ENCODE measurements at regions not wholly inside any gene's neighbourhood (a gene's known extent, or its start where the extent isn't known, plus 50 kb on each side); places are given as distances from the start of the nearest gene placed in this dataset.

DNA sequence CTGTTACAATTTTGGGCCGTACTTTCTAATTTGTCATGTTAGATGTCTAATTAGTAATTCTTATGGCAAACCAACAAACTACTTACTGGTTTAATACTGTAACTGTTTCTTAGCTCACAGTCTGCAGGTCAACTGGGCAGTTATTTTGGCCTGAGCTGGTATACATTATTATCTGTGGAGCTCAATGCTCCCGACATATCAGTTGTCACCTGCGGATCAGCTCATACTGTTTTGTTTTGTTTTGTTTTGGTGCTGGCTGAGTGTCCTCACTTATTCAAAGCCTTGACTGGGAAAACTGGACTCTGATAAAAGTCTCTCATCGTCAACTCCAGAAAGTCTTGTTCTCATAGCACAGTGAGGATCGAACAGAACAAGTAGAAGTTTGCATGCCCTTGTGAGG lies 1060.6 kb upstream of the CDH8 start:
- Histone ChIP-seq H3K27ac (no peak overlapping the region), H3K4me3 (no peak overlapping the region), H3K36me3 (no peaks in the 10 kb centered on the region), H4K20me1 (no peaks in the 10 kb centered on the region), H3K4me1 (no peaks in the 10 kb centered on the region), H3K27me3 (no peaks in the 10 kb centered on the region), H3K9ac (no peak overlapping the region), H3K9me3 (no peaks in the 10 kb centered on the region), H3K4me2 (no peak overlapping the region)
- TF ChIP-seq Cebpa-rat (IDR thresholded peaks at IDR 0.05) = no peak

DNA sequence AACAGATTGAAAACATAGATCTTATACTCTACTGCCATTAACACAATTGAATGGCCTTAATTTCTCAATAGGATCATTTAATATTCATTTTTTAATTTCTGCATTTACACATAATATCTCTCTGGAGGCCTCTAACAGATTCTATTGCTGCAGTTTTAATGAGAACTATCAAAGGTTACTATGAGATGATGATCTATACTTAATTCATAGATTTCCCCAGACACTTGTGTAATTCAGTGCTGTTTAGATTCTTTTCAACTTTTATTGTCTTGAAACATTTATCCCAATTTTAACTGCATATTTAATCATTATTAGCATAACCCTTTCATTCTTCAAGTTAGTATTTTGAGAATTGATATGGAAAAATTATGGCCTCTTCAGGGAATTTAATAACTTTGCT lies 1056.5 kb upstream of the CDH8 start:
- Histone ChIP-seq H3K36me3 (no peaks in the 10 kb centered on the region), H3K9ac (no peak overlapping the region), H3K9me3 (no peaks in the 10 kb centered on the region), H3K27ac (no peak overlapping the region), H3K27me3 (no peaks in the 10 kb centered on the region), H4K20me1 (no peaks in the 10 kb centered on the region), H3K4me1 (no peaks in the 10 kb centered on the region), H3K4me2 (no peak overlapping the region), H3K4me3 (no peak overlapping the region)
- TF ChIP-seq Cebpa-rat (IDR thresholded peaks at IDR 0.05) = no peak

DNA sequence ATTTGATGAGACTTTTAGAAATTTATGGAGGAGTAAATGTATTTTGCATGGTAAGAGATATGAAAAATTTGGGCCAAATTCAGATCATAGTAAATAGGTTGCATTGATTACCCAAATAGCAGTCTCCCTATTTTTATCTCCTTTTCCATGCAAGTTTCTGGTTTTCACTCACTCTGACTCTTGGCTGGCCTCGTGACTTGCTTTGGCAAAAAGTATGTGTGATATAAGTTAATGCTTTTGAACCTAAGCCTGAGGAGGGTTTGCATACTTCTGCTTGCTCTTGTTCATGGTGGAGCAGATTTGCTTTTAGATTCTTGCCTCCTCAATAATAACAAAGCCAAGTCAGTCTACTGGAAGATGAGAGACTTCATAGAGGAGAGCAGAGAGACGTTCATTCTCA lies 1045.9 kb upstream of the CDH8 start:
- no peaks in the 10 kb centered on the region for H3K4me1 ChIP-seq
- H4K20me1 ChIP-seq = no peaks in the 10 kb centered on the region
- no peaks in the 10 kb centered on the region for H3K36me3 ChIP-seq
- H3K9ac ChIP-seq = no peak overlapping the region
- TF ChIP-seq Cebpa-rat (IDR thresholded peaks at IDR 0.05) = no peak
- no peak overlapping the region for H3K4me3 ChIP-seq
- H3K4me2 ChIP-seq = no peak overlapping the region
- H3K9me3 ChIP-seq = no peaks in the 10 kb centered on the region
- H3K27ac ChIP-seq = no peak overlapping the region
- no peaks in the 10 kb centered on the region for H3K27me3 ChIP-seq

DNA sequence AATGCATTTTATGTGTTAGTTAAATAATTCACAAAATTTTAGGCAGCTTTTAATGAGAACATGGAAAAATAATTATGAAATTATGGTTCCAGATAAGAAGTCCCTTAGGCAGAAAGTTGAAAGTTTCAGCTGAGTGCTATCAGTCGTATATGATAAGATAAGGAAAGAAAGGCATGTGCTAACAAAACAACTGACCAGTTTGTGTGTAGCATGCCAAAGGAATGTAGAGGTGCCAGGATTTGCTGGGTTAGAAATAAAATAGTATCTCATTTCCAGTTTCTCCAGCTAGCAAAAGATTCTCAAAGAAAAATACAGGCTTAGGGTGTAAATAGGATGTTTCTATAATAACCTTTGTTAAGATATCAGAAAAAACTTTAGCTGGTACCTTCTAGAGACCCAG lies 1044.5 kb upstream of the CDH8 start:
- Histone ChIP-seq H3K9me3 (no peaks in the 10 kb centered on the region), H4K20me1 (no peaks in the 10 kb centered on the region), H3K27ac (no peak overlapping the region), H3K9ac (no peak overlapping the region), H3K4me1 (no peaks in the 10 kb centered on the region), H3K27me3 (no peaks in the 10 kb centered on the region), H3K4me3 (no peak overlapping the region), H3K4me2 (no peak overlapping the region), H3K36me3 (no peaks in the 10 kb centered on the region)
- no peak for TF ChIP-seq Cebpa-rat (IDR thresholded peaks at IDR 0.05)

DNA sequence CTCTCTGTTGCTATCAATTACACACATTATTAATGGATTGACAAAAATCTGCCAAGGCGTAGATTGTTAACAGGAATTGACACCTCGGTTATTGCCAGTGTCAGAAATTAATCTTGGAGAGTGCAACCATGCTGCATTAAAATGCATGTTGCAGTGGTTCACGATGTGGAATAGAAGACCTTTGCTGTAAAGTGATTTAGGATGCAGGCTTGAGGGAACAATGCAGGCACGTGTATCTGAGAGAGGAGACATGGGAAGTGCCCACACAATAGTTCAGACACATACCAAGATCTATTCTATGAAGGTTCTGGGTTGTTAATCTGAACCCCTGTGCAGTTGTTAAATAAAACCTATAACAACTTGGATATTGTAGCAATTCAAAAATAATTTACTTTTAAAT lies 1032.8 kb upstream of the CDH8 start:
- Histone ChIP-seq H3K4me2 (no peak overlapping the region), H3K9ac (no peak overlapping the region), H3K27me3 (no peaks in the 10 kb centered on the region), H3K4me1 (no peaks in the 10 kb centered on the region), H3K9me3 (no peaks in the 10 kb centered on the region), H4K20me1 (no peaks in the 10 kb centered on the region), H3K4me3 (no peak overlapping the region), H3K36me3 (no peaks in the 10 kb centered on the region), H3K27ac (no peak overlapping the region)
- no peak for TF ChIP-seq Cebpa-rat (IDR thresholded peaks at IDR 0.05)

DNA sequence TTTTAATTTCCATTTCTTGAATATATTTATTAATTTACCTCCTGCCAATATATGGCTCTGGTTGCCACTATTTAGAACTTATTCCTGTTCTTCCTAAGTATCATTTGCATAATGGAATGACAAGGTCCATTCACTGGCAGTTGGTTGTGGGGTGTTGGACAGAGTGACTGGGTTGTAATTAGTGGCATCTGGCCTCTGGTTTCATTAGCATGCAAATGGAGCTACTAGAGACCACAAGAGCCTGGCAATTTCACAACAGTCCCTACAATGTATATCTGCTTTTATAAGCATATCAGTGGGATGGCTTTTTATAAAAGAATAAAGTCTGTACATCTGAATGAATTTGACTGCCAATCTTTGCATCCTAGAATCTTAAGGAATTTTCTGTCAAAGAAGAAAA lies 1030.9 kb upstream of the CDH8 start:
- Histone ChIP-seq H3K4me1 (no peaks in the 10 kb centered on the region), H3K27me3 (no peaks in the 10 kb centered on the region), H3K27ac (no peak overlapping the region), H3K9ac (no peak overlapping the region), H3K9me3 (no peaks in the 10 kb centered on the region), H3K4me2 (no peak overlapping the region), H3K4me3 (no peak overlapping the region), H4K20me1 (no peaks in the 10 kb centered on the region), H3K36me3 (no peaks in the 10 kb centered on the region)
- TF ChIP-seq Cebpa-rat (IDR thresholded peaks at IDR 0.05) = no peak

DNA sequence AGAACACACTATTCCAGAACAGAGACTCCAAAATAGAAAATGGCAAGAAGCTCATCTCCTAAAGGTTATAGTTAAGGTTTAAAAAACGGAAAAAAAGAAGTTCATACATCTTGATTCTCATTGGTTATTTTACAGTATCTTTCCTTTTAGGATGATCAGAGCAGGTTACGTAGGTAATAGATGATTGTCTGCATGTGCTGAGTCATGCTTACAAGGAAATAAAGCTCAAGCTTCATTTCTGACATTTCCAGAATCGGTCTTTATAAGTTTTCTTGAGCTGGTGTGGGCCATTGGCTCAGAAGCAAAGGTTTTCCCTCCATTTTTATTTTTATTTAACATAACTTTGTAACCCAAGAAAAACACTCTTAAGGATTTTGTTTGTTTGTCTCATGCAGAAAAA lies 1030.3 kb upstream of the CDH8 start:
- no peak for TF ChIP-seq Cebpa-rat (IDR thresholded peaks at IDR 0.05)
- Histone ChIP-seq H3K9ac (no peak overlapping the region), H3K4me1 (no peaks in the 10 kb centered on the region), H3K27ac (no peak overlapping the region), H3K4me3 (no peak overlapping the region), H3K4me2 (no peak overlapping the region), H4K20me1 (no peaks in the 10 kb centered on the region), H3K36me3 (no peaks in the 10 kb centered on the region), H3K9me3 (no peaks in the 10 kb centered on the region), H3K27me3 (no peaks in the 10 kb centered on the region)

DNA sequence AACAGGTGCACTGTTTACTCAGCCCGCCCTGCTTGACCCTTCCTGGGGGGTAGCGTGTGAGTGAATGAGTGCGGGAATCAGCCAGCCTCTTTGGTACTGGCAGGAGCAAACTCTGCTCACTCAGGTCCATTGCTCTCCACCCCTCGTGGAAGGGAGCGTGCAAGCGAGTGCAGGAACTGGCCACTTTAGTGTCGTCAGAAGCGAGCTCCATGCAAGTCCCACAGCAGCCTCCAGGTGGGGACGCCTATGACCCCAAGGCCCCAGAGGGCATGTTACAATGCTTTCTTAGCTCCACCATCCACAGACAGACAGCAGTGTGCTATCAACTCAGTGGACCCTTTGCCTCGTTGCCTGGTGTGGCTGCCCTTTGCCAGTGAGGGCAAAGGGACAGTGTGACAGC lies 1025.1 kb upstream of the CDH8 start:
- no peaks in the 10 kb centered on the region for H4K20me1 ChIP-seq
- H3K36me3 ChIP-seq = no peaks in the 10 kb centered on the region
- no peak overlapping the region for H3K27ac ChIP-seq
- no peak overlapping the region for H3K4me3 ChIP-seq
- H3K9me3 ChIP-seq = no peaks in the 10 kb centered on the region
- TF ChIP-seq Cebpa-rat (IDR thresholded peaks at IDR 0.05) = no peak
- H3K9ac ChIP-seq = no peak overlapping the region
- no peak overlapping the region for H3K4me2 ChIP-seq
- H3K27me3 ChIP-seq = no peaks in the 10 kb centered on the region
- no peaks in the 10 kb centered on the region for H3K4me1 ChIP-seq

DNA sequence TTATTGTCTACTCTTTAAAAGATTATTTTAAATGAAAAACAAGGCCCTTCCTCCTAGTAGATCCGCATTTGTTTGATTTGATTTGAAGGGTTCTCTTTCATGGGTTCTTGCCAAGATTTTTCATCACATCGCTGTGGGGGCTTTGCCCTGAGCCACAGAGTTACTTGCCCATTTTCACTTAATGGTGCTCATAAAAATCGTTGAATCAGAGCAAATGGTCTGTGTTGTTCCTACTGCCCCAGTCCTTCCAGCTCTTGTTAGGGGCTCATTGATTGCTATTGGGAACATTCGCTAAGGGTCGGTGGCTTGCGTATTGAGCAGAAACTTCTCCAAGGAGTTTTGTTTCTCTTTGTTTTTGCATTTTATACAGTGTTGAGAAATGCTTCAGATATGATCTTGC lies 1023.4 kb upstream of the CDH8 start:
- no peaks in the 10 kb centered on the region for H3K36me3 ChIP-seq
- H3K9ac ChIP-seq = no peak overlapping the region
- TF ChIP-seq Cebpa-rat (IDR thresholded peaks at IDR 0.05) = no peak
- no peak overlapping the region for H3K4me3 ChIP-seq
- H3K9me3 ChIP-seq = no peaks in the 10 kb centered on the region
- H3K4me1 ChIP-seq = no peaks in the 10 kb centered on the region
- no peaks in the 10 kb centered on the region for H4K20me1 ChIP-seq
- no peak overlapping the region for H3K27ac ChIP-seq
- no peak overlapping the region for H3K4me2 ChIP-seq
- H3K27me3 ChIP-seq = no peaks in the 10 kb centered on the region

DNA sequence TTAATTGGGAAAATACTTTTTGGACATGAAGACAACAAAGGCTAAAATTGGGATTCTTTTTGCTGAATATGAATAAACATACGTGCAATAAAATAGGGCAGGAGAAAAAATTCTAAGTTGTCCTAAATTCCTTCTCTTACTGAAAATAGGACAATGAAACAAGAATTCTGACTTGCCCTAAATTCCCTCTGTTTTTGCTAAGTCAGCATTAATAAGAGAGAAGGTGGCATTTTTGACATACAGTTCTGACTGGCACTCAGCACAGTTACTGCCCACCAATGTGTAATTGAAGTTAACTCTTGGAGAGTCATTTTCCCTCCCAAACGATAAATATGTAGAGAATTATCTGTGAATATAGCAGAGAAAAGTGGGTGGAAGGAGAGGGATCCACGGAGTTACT lies 1021.1 kb upstream of the CDH8 start:
- no peak overlapping the region for H3K27ac ChIP-seq
- H3K36me3 ChIP-seq = no peaks in the 10 kb centered on the region
- no peak overlapping the region for H3K9ac ChIP-seq
- H3K9me3 ChIP-seq = no peaks in the 10 kb centered on the region
- no peaks in the 10 kb centered on the region for H3K4me1 ChIP-seq
- no peaks in the 10 kb centered on the region for H3K27me3 ChIP-seq
- no peaks in the 10 kb centered on the region for H4K20me1 ChIP-seq
- H3K4me3 ChIP-seq = no peak overlapping the region
- H3K4me2 ChIP-seq = no peak overlapping the region
- TF ChIP-seq Cebpa-rat (IDR thresholded peaks at IDR 0.05) = no peak

DNA sequence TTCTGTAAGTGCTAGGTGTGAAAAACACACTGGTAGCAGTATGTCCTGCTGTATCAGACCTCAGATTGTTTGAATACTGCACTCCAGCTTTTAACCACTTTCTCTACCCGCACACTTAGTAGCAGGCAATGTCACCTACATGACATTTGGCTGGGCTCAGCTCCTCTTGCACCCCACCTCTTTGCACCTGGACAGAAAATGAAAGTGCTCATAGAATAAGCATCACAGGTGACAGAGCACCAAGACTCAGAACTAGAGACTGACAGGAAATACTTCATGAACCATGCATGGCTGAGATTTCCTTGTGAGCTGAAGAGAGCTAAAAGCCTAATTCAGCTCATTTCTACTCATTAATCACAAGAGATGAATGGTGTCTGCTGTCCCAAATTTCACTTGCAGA lies 1014.2 kb upstream of the CDH8 start:
- H3K27me3 ChIP-seq = no peaks in the 10 kb centered on the region
- H3K4me1 ChIP-seq = no peaks in the 10 kb centered on the region
- H3K4me3 ChIP-seq = no peak overlapping the region
- H3K4me2 ChIP-seq = no peak overlapping the region
- H4K20me1 ChIP-seq = no peaks in the 10 kb centered on the region
- no peaks in the 10 kb centered on the region for H3K36me3 ChIP-seq
- TF ChIP-seq Cebpa-rat (IDR thresholded peaks at IDR 0.05) = no peak
- H3K27ac ChIP-seq = no peak overlapping the region
- H3K9ac ChIP-seq = no peak overlapping the region
- no peaks in the 10 kb centered on the region for H3K9me3 ChIP-seq

Measured in BLaER1 (cell line).